GM21619 (cell line): ENCODE measurements at regions not wholly inside any gene's neighbourhood (a gene's known extent, or its start where the extent isn't known, plus 50 kb on each side); places are given as distances from the start of the nearest gene placed in this dataset.

Source experiments
- ATAC-seq: cut with Tn5 transposase; IDR thresholded peaks from one replicate; pipeline ENCODE4 v1.9.1; 2021; ENCODE audit not compliant: unreplicated experiment

- no peak for ATAC-seq
Observed at GRCh38 chr16:6335072-6335471, 997.6 kb upstream of the RBFOX1 start.

DNA sequence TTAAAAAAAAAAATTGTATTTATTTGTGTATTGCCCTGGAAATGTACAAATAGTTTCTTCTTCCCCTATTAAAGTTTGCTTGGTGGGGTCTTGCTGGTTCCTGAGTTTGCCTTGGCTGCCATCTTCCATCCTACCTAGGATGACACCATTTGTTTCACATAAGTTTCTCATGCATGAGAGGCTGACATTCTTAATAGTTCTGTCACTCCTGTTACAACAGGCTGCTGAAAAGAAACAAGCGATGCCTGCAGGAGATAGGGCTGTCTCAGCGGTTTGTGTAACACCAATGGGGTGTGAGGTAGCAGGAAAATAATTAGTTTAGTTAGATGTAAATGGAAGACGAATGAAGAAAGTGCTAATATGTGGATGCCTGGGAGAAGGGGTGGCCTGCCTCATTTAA is 1000.9 kb upstream of the RBFOX1 start:
- no peak for ATAC-seq

DNA sequence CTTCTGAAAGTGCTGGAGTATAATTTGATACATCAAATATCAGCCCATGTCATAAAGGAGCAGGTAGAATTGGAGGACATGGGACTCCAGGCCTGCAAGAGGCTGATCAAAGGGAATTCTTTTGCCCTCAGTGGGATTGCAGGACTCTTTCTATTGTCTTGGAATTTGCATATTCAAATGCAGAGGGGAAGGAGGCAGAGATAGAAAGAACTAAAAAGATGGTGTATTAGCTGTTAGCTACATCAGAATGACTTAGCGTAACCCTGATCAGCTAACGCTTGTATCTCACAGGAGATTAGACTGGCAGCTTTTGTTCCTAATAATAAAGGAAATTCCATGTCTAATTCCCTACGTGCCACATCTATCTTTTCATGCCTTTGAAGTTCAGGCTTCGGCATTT is 1014.7 kb upstream of the RBFOX1 start:
- no peak for ATAC-seq

- no peak for ATAC-seq
Observed at GRCh38 chr16:6309271-6309670, 1023.4 kb upstream of the RBFOX1 start.

DNA sequence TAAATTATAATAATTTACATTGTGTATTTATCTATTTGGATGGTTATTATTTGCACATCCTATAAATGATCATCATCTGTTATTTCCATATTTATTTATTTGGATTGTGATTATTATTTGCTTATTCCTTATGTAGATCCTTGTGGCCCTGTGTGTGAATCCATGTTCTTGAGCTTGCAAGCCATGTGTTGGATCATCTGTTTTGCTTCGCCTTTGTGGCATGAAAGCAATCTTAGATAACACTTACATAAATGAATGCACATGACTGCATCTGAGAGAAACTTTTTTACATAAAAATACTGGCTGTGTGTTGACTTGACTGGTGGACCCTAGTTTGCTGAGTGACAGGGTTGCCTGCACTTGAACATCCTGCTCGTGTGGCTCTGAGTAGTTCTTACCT is 1024.5 kb upstream of the RBFOX1 start:
- no peak for ATAC-seq

- no peak for ATAC-seq
Observed at GRCh38 chr16:6300523-6300922, 1032.1 kb upstream of the RBFOX1 start.

- ATAC-seq, result no peak
Observed at GRCh38 chr16:6297666-6298410, 1034.8 kb upstream of the RBFOX1 start.

GRCh38 chr16:6286176-6286575 is 1046.5 kb upstream of the RBFOX1 start:
- no peak for ATAC-seq

DNA sequence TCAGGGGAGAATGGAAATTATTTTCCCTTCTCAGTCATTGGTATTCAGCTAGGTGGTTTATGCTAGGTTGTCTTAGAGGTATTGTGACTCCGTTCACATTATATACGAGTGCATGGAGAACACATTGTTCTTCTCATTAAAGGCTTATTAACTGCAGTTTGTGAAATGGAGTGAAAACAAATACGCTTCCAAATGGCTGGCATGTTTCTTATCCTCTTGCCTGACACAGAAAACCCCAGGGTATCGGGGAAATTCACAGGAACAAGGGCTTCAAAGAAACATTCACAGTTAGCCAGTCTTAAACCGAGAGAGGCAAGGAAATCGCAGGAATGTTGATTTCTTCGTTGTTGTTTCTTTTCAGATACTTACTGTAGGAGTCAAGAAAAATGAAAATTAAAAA is 1047.9 kb upstream of the RBFOX1 start:
- ATAC-seq, result no peak

DNA sequence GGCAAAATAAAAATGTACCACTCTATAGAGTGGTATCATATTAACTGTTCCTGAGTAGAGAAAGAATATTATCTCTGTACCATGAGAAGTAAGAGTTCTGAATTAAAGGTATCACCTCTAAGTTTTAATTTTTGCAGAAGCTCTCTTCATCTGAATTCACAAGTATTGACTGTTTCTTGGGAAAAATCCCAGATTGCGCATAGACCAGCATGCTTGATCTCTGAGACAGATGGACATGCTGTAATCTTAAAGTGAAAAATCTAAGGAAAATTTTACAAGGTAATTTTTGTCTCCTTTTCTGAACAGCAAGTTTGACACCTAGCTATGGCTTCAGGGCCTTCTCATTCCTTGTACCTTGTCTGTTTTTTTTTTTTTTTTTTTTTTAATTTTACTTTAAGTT is 1050.7 kb upstream of the RBFOX1 start:
- no peak for ATAC-seq

GRCh38 chr16:6281274-6281673 is 1051.4 kb upstream of the RBFOX1 start:
- no peak for ATAC-seq

DNA sequence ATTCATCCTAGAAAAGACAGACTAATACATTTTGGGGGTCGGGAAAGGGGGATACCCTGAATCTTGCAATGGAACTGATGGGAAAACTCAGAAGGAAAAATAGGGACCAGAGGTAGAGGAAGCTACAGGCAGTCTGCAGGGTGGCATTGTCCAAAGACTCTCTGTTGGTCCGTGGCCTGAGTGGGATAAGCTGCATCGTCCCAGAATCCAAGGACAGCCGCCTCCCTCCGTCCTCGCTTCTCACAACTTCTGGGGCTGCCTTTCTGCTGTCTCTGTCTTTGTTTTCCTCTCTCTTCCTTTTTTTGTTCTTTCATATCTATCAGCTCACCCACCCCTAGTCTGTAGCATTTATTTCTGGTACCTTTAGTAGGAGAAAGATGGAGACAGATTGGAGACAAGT is 1052.6 kb upstream of the RBFOX1 start:
- ATAC-seq, result no peak

GRCh38 chr16:6279286-6279685 is 1053.4 kb upstream of the RBFOX1 start:
- ATAC-seq, result no peak

DNA sequence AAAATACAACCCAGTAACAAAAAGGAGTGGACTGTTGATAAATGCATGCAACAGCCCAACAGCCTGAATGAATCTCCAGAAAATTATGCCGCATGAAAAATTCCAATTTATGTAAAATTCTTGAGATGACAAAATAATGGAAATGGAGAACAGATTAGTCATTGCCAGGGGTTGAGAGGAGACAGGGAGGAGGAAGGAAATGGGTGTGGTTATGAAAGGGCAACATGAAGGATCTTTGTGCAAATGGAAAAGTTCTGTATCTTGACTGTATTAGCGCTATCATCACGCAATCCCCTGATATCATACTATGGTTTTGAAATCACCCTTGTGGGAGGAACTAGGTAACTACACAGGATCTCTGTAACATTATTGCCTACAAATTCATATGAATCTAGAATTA is 1058.3 kb upstream of the RBFOX1 start:
- ATAC-seq, result no peak

- no peak for ATAC-seq
Observed at GRCh38 chr16:6267682-6268081, 1065.0 kb upstream of the RBFOX1 start.

- no peak for ATAC-seq
Observed at GRCh38 chr16:6266703-6267102, 1065.9 kb upstream of the RBFOX1 start.

GRCh38 chr16:6265968-6266367 is 1066.7 kb upstream of the RBFOX1 start:
- no peak for ATAC-seq

DNA sequence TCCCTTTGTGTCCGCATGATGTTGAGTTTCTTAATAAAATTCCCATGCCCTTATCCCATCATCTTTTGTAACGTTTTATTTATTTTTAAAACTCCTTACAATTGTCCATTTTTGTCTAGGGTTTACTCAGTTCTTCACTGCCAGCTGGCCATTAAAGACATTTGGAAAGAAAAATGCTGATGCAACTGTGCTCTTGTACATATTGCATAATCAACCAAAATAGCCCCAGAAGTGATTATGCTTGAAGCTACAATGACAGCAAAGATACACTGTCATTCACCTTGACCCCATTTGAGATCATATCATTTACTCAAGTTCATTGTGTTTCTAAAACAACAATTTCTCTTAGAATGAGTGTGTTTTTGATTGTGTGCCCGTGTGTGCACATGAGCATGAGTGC is 1074.6 kb upstream of the RBFOX1 start:
- no peak for ATAC-seq

GRCh38 chr16:6252541-6252940 is 1080.1 kb upstream of the RBFOX1 start:
- no peak for ATAC-seq

- no peak for ATAC-seq
Observed at GRCh38 chr16:6250511-6250910, 1082.1 kb upstream of the RBFOX1 start.

- ATAC-seq, result no peak
Observed at GRCh38 chr16:6249863-6250262, 1082.8 kb upstream of the RBFOX1 start.

DNA sequence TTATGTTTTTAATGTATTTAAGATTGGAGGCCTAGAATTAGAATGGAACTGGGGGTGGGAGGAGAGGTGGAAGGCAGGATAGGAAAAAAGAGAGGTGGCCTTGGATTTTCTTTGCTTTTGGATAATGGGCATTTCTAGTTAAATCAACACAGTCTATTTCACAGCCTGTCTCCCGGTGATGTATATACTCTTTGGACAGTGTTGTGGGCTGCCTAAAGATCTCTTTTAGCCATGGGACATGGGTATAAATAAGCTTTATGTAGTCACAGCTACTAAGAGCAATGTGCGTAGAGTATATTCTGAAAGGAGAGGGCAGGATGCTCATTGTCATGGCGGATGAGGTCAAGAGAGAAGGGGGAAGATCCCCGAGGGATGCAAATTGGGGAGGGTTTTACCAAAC is 1084.4 kb upstream of the RBFOX1 start:
- ATAC-seq, result no peak

- ATAC-seq, result no peak
Observed at GRCh38 chr16:6247775-6248174, 1084.9 kb upstream of the RBFOX1 start.
